ENCODE measurements at regions not wholly inside any gene's neighbourhood (a gene's known extent, or its start where the extent isn't known, plus 50 kb on each side); places are given as distances from the start of the nearest gene placed in this dataset.
"Not testable (repeated sequence)": the region's sequence is repeated elsewhere in the genome, so short reads cannot be mapped to it uniquely, and the experiment has no call there.

- no peaks in the 10 kb centered on the region for H3K9me3 Mint-ChIP-seq (ENCODE audit: insufficient read depth)
- peaks cover 5% of the 10 kb centered on the region for H3K27me3 Mint-ChIP-seq (ENCODE audit: low read depth)
- no peak overlapping the region for H3K27ac Mint-ChIP-seq
- H3K4me1 Mint-ChIP-seq (ENCODE audit: low read depth) = no peaks in the 10 kb centered on the region
- ATAC-seq (no peak), DNase-seq (no peak)
- no peak overlapping the region for H3K4me3 Mint-ChIP-seq
- ChIA-PET CTCF (no interaction called here), POLR2A (no interaction called here)
- H3K36me3 Mint-ChIP-seq (ENCODE audit: low read depth) = no peaks in the 10 kb centered on the region
These were observed 215.0 kb downstream of the SUCLG1 start for GRCh38 chr2:84243788-84244733.

- H3K4me3 Mint-ChIP-seq = no peak overlapping the region
- H3K9me3 Mint-ChIP-seq (ENCODE audit: insufficient read depth) = no peaks in the 10 kb centered on the region
- CTCF ChIA-PET = no interaction called here
- H3K27ac Mint-ChIP-seq = no peak overlapping the region
- H3K36me3 Mint-ChIP-seq (ENCODE audit: low read depth) = no peaks in the 10 kb centered on the region
- DNase-seq (no peak), ATAC-seq (no peak)
- H3K4me1 Mint-ChIP-seq (ENCODE audit: low read depth) = no peaks in the 10 kb centered on the region
- peaks cover 2% of the 10 kb centered on the region for H3K27me3 Mint-ChIP-seq (ENCODE audit: low read depth)
- POLR2A ChIA-PET = no interaction called here
These were observed 220.2 kb downstream of the SUCLG1 start for GRCh38 chr2:84238907-84239306.

DNA sequence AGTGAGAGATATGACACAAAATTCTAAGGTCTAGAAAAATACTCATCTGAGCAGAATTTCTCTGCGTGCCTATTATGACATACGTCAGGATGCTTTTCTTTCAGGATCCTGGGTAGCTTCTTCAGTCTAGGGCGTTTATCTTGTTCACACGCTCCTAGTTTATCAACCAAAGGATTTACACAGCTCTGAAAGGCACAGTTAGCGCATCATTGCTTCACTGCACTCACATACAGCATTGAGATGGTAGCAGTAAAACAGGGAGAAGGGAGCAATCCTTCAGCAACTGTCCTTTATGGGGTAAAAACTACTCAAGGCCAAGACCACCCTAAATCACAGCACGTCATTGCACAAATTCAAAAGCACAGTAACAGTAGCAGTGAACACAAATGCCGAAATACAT, 222.8 kb downstream of the SUCLG1 start:
- no peak for ATAC-seq
- no peak overlapping the region for H3K27ac Mint-ChIP-seq
- DNase-seq = no peak
- H3K27me3 Mint-ChIP-seq (ENCODE audit: low read depth) = peaks cover 2% of the 10 kb centered on the region
- no peaks in the 10 kb centered on the region for H3K4me1 Mint-ChIP-seq (ENCODE audit: low read depth)
- no peaks in the 10 kb centered on the region for H3K9me3 Mint-ChIP-seq (ENCODE audit: insufficient read depth)
- POLR2A ChIA-PET = no interaction called here
- no peaks in the 10 kb centered on the region for H3K36me3 Mint-ChIP-seq (ENCODE audit: low read depth)
- CTCF ChIA-PET = no interaction called here
- H3K4me3 Mint-ChIP-seq = no peak overlapping the region

DNA sequence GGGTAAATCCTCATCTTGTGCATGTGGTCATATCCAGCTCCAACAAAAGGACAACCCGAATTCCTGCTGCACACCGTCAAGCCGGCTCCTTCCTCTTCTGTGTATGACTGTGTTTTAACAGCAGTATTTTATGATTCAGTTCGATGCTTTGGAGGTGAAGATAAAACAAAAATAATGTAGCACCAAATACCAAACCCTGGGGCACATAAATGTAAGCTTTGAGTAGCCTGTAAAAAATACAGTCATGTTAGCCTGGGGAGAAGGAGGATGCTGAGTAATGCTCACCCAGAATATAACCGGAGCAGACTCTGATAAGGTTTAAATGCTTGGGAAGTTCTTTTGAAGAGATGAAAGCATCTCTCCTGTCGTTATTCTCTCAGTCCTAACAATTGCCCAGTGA, 225.0 kb downstream of the SUCLG1 start:
- no peak overlapping the region for H3K27ac Mint-ChIP-seq
- ChIA-PET POLR2A (no interaction called here), CTCF (no interaction called here)
- H3K4me1 Mint-ChIP-seq (ENCODE audit: low read depth) = no peaks in the 10 kb centered on the region
- H3K9me3 Mint-ChIP-seq (ENCODE audit: insufficient read depth) = no peaks in the 10 kb centered on the region
- H3K36me3 Mint-ChIP-seq (ENCODE audit: low read depth) = no peaks in the 10 kb centered on the region
- H3K4me3 Mint-ChIP-seq = no peak overlapping the region
- H3K27me3 Mint-ChIP-seq (ENCODE audit: low read depth) = peaks cover 2% of the 10 kb centered on the region
- DNase-seq = no peak
- no peak for ATAC-seq

GRCh38 chr2:84231478-84231877, 227.6 kb downstream of the SUCLG1 start:
- no peak overlapping the region for H3K27ac Mint-ChIP-seq
- no peaks in the 10 kb centered on the region for H3K36me3 Mint-ChIP-seq (ENCODE audit: low read depth)
- no peaks in the 10 kb centered on the region for H3K9me3 Mint-ChIP-seq (ENCODE audit: insufficient read depth)
- H3K4me3 Mint-ChIP-seq = no peak overlapping the region
- DNase-seq (no peak), ATAC-seq (no peak)
- H3K4me1 Mint-ChIP-seq (ENCODE audit: low read depth) = no peaks in the 10 kb centered on the region
- ChIA-PET POLR2A (no interaction called here), CTCF (no interaction called here)
- H3K27me3 Mint-ChIP-seq (ENCODE audit: low read depth) = peaks cover 2% of the 10 kb centered on the region

- ATAC-seq (no peak), DNase-seq (no peak)
- Mint-ChIP-seq H3K27me3 (ENCODE audit: low read depth) (no peaks in the 10 kb centered on the region), H3K27ac (no peak overlapping the region), H3K36me3 (ENCODE audit: low read depth) (no peaks in the 10 kb centered on the region), H3K4me3 (no peak overlapping the region), H3K4me1 (ENCODE audit: low read depth) (no peaks in the 10 kb centered on the region), H3K9me3 (ENCODE audit: insufficient read depth) (no peaks in the 10 kb centered on the region)
- ChIA-PET POLR2A (no interaction called here), CTCF (no interaction called here)
These were observed 235.0 kb downstream of the SUCLG1 start for GRCh38 chr2:84224121-84224520.

GRCh38 chr2:84223191-84223590, 235.9 kb downstream of the SUCLG1 start:
- Mint-ChIP-seq H3K27me3 (ENCODE audit: low read depth) (no peaks in the 10 kb centered on the region), H3K9me3 (ENCODE audit: insufficient read depth) (no peaks in the 10 kb centered on the region)

DNA sequence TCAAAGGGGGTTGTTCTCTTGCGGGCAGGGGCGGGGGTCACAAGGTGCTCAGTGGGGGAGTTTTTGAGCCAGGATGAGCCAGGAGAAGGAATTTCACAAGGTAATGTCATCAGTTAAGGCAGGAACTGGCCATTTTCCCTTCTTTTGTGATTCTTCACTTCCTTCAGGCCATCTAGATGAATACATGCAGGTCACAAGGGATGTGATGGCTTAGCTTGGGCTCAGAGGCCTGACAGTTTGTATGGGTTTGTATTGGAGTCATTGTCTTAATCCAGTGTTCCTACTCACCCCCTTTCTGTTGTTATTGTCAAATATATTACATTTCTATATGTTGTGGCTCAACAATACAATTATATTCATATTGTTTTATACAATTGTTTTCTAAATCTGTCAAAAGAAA, 238.0 kb downstream of the SUCLG1 start:
- ATAC-seq; CTCF ChIA-PET; H3K27me3 Mint-ChIP-seq (ENCODE audit: low read depth); DNase-seq; H3K9me3 Mint-ChIP-seq (ENCODE audit: insufficient read depth); H3K4me1 Mint-ChIP-seq (ENCODE audit: low read depth); POLR2A ChIA-PET; H3K4me3 Mint-ChIP-seq; H3K36me3 Mint-ChIP-seq (ENCODE audit: low read depth); H3K27ac Mint-ChIP-seq: not testable (repeated sequence)

More at GRCh38 chr2:84223191-84223590, 235.9 kb downstream of the SUCLG1 start:
- ChIA-PET CTCF (no interaction called here), POLR2A (no interaction called here)
- ATAC-seq (no peak), DNase-seq (no peak)
- Mint-ChIP-seq H3K36me3 (ENCODE audit: low read depth) (no peaks in the 10 kb centered on the region), H3K4me3 (no peak overlapping the region), H3K4me1 (ENCODE audit: low read depth) (no peaks in the 10 kb centered on the region), H3K27ac (no peak overlapping the region)

- H3K4me3 Mint-ChIP-seq = no peak overlapping the region
- no peak for ATAC-seq
- CTCF ChIA-PET = no interaction called here
These were observed 241.6 kb downstream of the SUCLG1 start for GRCh38 chr2:84217456-84217855.

DNA sequence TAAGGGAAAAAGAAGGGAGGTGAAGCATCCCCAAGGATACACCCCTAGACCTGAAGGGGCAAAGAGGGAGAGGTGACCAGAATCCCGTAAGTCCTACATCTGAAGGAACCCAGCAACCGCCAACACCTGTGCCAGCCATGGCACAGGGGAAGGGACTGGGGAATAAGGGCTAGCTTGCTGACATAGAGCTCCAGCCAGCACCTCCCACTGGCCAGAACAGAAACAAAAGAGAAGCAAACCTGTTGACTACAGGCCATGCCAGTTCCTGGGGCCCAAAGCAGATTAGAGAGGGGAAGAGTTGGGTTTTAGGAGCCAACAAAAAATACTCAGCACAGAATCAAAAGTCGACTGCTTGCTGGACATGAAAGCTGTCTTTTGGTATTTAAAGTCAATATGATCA, 244.6 kb downstream of the SUCLG1 start:
- ChIA-PET CTCF (interaction anchor here (0.8 kb wide), 1 partner anchor 99 kb away, joined by 3 read pairs; no protein-coding TSS in a partner anchor), POLR2A (no interaction called here)
- Mint-ChIP-seq H3K27ac (no peak overlapping the region), H3K4me3 (no peak overlapping the region), H3K36me3 (ENCODE audit: low read depth) (no peaks in the 10 kb centered on the region), H3K4me1 (ENCODE audit: low read depth) (no peaks in the 10 kb centered on the region), H3K27me3 (ENCODE audit: low read depth) (peaks cover 7% of the 10 kb centered on the region), H3K9me3 (ENCODE audit: insufficient read depth) (no peaks in the 10 kb centered on the region)
- DNase-seq (no peak), ATAC-seq (no peak)

More at GRCh38 chr2:84217456-84217855, 241.6 kb downstream of the SUCLG1 start:
- POLR2A ChIA-PET = no interaction called here
- Mint-ChIP-seq H3K36me3 (ENCODE audit: low read depth) (no peaks in the 10 kb centered on the region), H3K27ac (no peak overlapping the region), H3K27me3 (ENCODE audit: low read depth) (peaks cover 4% of the 10 kb centered on the region), H3K4me1 (ENCODE audit: low read depth) (no peaks in the 10 kb centered on the region), H3K9me3 (ENCODE audit: insufficient read depth) (no peaks in the 10 kb centered on the region)
- no peak for DNase-seq

DNA sequence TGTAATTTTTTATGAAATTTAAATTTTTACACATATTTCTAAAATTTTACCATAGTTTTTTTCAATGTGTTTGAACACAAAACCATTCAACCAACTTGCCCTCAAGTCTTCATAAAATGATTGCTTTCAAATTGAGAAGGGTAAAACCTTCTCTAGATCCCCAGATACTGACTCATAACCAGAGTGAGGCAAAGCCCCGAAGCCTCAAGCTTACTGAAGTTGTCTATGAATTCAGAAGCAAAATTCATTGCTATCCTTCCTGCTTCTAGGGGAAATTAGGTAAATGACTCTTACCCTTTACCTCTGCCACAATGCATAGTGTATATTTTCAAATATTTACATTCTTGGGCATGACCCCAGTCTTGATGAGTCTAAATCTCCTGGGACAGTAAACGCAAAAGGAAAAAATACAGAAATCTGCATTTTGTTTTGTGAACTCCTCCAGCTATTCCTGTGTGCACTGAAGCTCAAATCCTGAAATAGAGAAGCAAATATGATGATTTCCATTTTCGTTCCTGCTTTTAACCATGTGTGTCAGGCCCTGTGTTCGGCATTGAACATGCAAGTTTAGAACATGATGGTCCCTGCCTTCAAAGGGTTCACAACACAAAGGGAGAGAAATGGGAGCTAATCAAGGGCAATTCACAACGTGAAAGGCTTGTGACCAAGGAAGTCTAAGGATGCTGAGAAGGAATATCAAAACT, 246.3 kb downstream of the SUCLG1 start:
- Mint-ChIP-seq H3K9me3 (ENCODE audit: insufficient read depth) (no peaks in the 10 kb centered on the region), H3K4me1 (ENCODE audit: low read depth) (no peaks in the 10 kb centered on the region), H3K36me3 (ENCODE audit: low read depth) (no peaks in the 10 kb centered on the region), H3K27ac (no peak overlapping the region), H3K27me3 (ENCODE audit: low read depth) (peaks cover 7% of the 10 kb centered on the region), H3K4me3 (no peak overlapping the region)
- ChIA-PET CTCF (no interaction called here), POLR2A (no interaction called here)
- no peak for ATAC-seq
- DNase-seq = no peak

- ChIA-PET CTCF (no interaction called here), POLR2A (no interaction called here)
- H3K4me1 Mint-ChIP-seq (ENCODE audit: low read depth) = no peaks in the 10 kb centered on the region
- H3K27ac Mint-ChIP-seq = no peak overlapping the region
- H3K4me3 Mint-ChIP-seq = no peak overlapping the region
- no peaks in the 10 kb centered on the region for H3K9me3 Mint-ChIP-seq (ENCODE audit: insufficient read depth)
- DNase-seq (no peak), ATAC-seq (no peak)
- peaks cover 9% of the 10 kb centered on the region for H3K27me3 Mint-ChIP-seq (ENCODE audit: low read depth)
- H3K36me3 Mint-ChIP-seq (ENCODE audit: low read depth) = no peaks in the 10 kb centered on the region
These were observed 249.1 kb downstream of the SUCLG1 start for GRCh38 chr2:84209941-84210340.

All from activated CD8-positive, alpha-beta T cell treated with anti-CD3 and anti-CD28 coated beads, Interleukin-2, amount 10 ng/mL, durations not matched to agents 7 days and 5 days (primary cell).